Nephron (organoid): ENCODE measurements at regions not wholly inside any gene's neighbourhood (a gene's known extent, or its start where the extent isn't known, plus 50 kb on each side); places are given as distances from the start of the nearest gene placed in this dataset.
A peak's percentile ranks its signal among the peaks of the same experiment; 100 is the strongest.

Experiments
- H3K27ac Mint-ChIP-seq, 3 experiments: 2 replicates each; pipeline ENCODE4 v1.8.0; 2020; ENCODE audit warnings: mixed read lengths in 3 of 3, mild to moderate bottlenecking in 2 of 3, moderate library complexity in 1 of 3
- H3K27me3 Mint-ChIP-seq: 2 replicates; pipeline ENCODE4 v1.8.0; 2021; ENCODE audit warnings: low read depth, mild to moderate bottlenecking, moderate library complexity, mixed read lengths
- H3K36me3 Mint-ChIP-seq: 2 replicates; pipeline ENCODE4 v1.8.0; 2020; ENCODE audit warnings: low read depth, mixed read lengths
- H3K4me1 Mint-ChIP-seq: 2 replicates; pipeline ENCODE4 v1.8.0; 2020; ENCODE audit warnings: mixed read lengths
- H3K4me3 Mint-ChIP-seq, 3 experiments: 2 replicates each; pipeline ENCODE4 v1.8.0; 2020; ENCODE audit warnings: mild to moderate bottlenecking in 3 of 3, mixed read lengths in 3 of 3, moderate library complexity in 2 of 3
- H3K9me3 Mint-ChIP-seq: 2 replicates; pipeline ENCODE4 v1.8.0; 2020; ENCODE audit warnings: mixed read lengths
- CTCF ChIP-seq, 3 experiments: fragments of 200-600 bp; sonication (generic); IDR thresholded peaks; one replicate each; pipeline ENCODE4 v1.5.0; 2021; ENCODE audit warnings: antibody characterized with exemption in 3 of 3; ENCODE audit not compliant: unreplicated experiment in 3 of 3

GRCh38 chr12:94775710-94776109, 125.4 kb upstream of the TMCC3 start:
- Mint-ChIP-seq H3K9me3 (no peaks in the 10 kb centered on the region), H3K27ac (peak overlapping the region in 2 of 3 experiments; percentile 1 to 56), H3K27me3 (peaks cover 4% of the 10 kb centered on the region), H3K4me1 (peaks cover 34% of the 10 kb centered on the region), H3K4me3 (no peak overlapping the region), H3K36me3 (no peaks in the 10 kb centered on the region)
- no peak for TF ChIP-seq CTCF (IDR thresholded peaks at IDR 0.05; ENCODE audit: unreplicated experiment in 3 of 3)

GRCh38 chr12:94771741-94772140, 121.4 kb upstream of the TMCC3 start:
- H3K36me3 Mint-ChIP-seq = no peaks in the 10 kb centered on the region
- no peak for TF ChIP-seq CTCF (IDR thresholded peaks at IDR 0.05; ENCODE audit: unreplicated experiment in 3 of 3)
- no peaks in the 10 kb centered on the region for H3K9me3 Mint-ChIP-seq
- H3K4me1 Mint-ChIP-seq = peaks cover 56% of the 10 kb centered on the region
- peaks cover 2% of the 10 kb centered on the region for H3K27me3 Mint-ChIP-seq
- H3K4me3 Mint-ChIP-seq = no peak overlapping the region
- H3K27ac Mint-ChIP-seq = peak overlapping the region; percentile 11 to 89 (median 36)

- Mint-ChIP-seq H3K4me1 (peaks cover 56% of the 10 kb centered on the region), H3K27me3 (no peaks in the 10 kb centered on the region), H3K36me3 (no peaks in the 10 kb centered on the region), H3K9me3 (no peaks in the 10 kb centered on the region), H3K27ac (peak overlapping the region; percentile 87 to 89 (median 88)), H3K4me3 (no peak overlapping the region)
- TF ChIP-seq CTCF (IDR thresholded peaks at IDR 0.05; ENCODE audit: unreplicated experiment in 3 of 3) = no peak
Observed at GRCh38 chr12:94771199-94771598, 120.8 kb upstream of the TMCC3 start.

GRCh38 chr12:94770791-94771190, 120.4 kb upstream of the TMCC3 start:
- Mint-ChIP-seq H3K27ac (peak overlapping the region; percentile 87 to 89 (median 88)), H3K9me3 (no peaks in the 10 kb centered on the region), H3K27me3 (no peaks in the 10 kb centered on the region), H3K36me3 (no peaks in the 10 kb centered on the region), H3K4me1 (peaks cover 55% of the 10 kb centered on the region), H3K4me3 (peak overlapping the region; percentile 3 to 53 (median 26))
- TF ChIP-seq CTCF (IDR thresholded peaks at IDR 0.05; ENCODE audit: unreplicated experiment in 3 of 3) = no peak

- Mint-ChIP-seq H3K27me3 (no peaks in the 10 kb centered on the region), H3K36me3 (no peaks in the 10 kb centered on the region), H3K4me3 (peak overlapping the region in 1 of 3 experiments; percentile 53), H3K27ac (peak overlapping the region; percentile 87 to 89 (median 88)), H3K9me3 (no peaks in the 10 kb centered on the region), H3K4me1 (peaks cover 51% of the 10 kb centered on the region)
- TF ChIP-seq CTCF (IDR thresholded peaks at IDR 0.05; ENCODE audit: unreplicated experiment in 3 of 3) = no peak
Observed at GRCh38 chr12:94769776-94770759, 119.7 kb upstream of the TMCC3 start.
